ENCODE measurements at regions not wholly inside any gene's neighbourhood (a gene's known extent, or its start where the extent isn't known, plus 50 kb on each side); places are given as distances from the start of the nearest gene placed in this dataset.
A peak's percentile ranks its signal among the peaks of the same experiment; 100 is the strongest.

- peak in 1 of 2 experiments; percentile 78 for DNase-seq (ENCODE audit: low read depth in 1 of 2, low spot score in 2 of 2)
- H3K27me3 ChIP-seq (replicated peaks in 1 of 4; ENCODE audit: control insufficient read depth in 3 of 4, extremely low read depth in 1 of 4, insufficient read depth in 3 of 4, low read length in 3 of 4): peaks cover 0 to 4% (median 0%) of the 10 kb centered on the region in 4 experiments; a peak in 3 of 7 replicates
- POLR2A ChIA-PET (ENCODE audit: partially characterized antibody): interaction anchor here (1.0 kb wide), 1 partner anchor 994 kb away, joined by 3 read pairs; no protein-coding TSS in a partner anchor
- H4K5ac ChIP-seq (ENCODE audit: insufficient read length, low read depth, low read length): no peak overlapping the region
- no peaks in the 10 kb centered on the region for H4K20me1 ChIP-seq (replicated peaks in 1 of 2; ENCODE audit: control insufficient read depth in 1 of 2, insufficient read depth in 2 of 2, low read length in 2 of 2)
- no peak overlapping the region for H3K9ac ChIP-seq (replicated peaks in 1 of 4; ENCODE audit: extremely low read depth in 1 of 4, low read depth in 3 of 4, low read length in 3 of 4)
- H3K9me3 ChIP-seq (ENCODE audit: insufficient read depth in 2 of 2, low read depth in 1 of 2, low read length in 1 of 2): no peaks in the 10 kb centered on the region
- H3K36me3 ChIP-seq (ENCODE audit: control insufficient read depth in 2 of 4, insufficient read depth in 4 of 4, low read length in 3 of 4): no peaks in the 10 kb centered on the region
- 10 to 100% methylated on average over 1 to 4 of the region's 4 CpGs for WGBS, 2 experiments (ENCODE audit: extremely low coverage in 1 of 2, insufficient coverage in 1 of 2, insufficient read length in 1 of 2, insufficient replicate concordance in 2 of 2, low coverage in 1 of 2, low lambda C conversion rate in 2 of 2, missing lambda C conversion rate in 1 of 2)
- H3K18ac ChIP-seq (ENCODE audit: extremely low read depth, low read length): no peak overlapping the region
- H2BK120ac ChIP-seq (replicated peaks; ENCODE audit: low read depth, low read length): no peak overlapping the region
- no peak overlapping the region for H3K14ac ChIP-seq (ENCODE audit: insufficient read length)
- CTCF ChIA-PET (ENCODE audit: partially characterized antibody): interaction anchor here (0.9 to 13.1 kb wide), 11 partner anchors 11 to 707 kb away, joined by 3 to 187 read pairs (median 3); partner anchors contain the start of gene NSG2
- peak overlapping the region; percentile 45; the same call in 1 of the 2 replicates for H2BK12ac ChIP-seq (ENCODE audit: low read depth, low read length)
- no peak overlapping the region for H3K4ac ChIP-seq (replicated peaks; ENCODE audit: insufficient read length, low read depth, low read length)
- H3K56ac ChIP-seq (replicated peaks; ENCODE audit: insufficient read length, low read depth, low read length): no peak overlapping the region
- no peak overlapping the region for H4K91ac ChIP-seq (replicated peaks; ENCODE audit: insufficient read length, low read length)
- H2AK5ac ChIP-seq (ENCODE audit: low read depth, low read length): no peak overlapping the region
- H3K79me2 ChIP-seq (ENCODE audit: control insufficient read depth in 1 of 2, insufficient read depth in 2 of 2, low read length in 2 of 2): no peaks in the 10 kb centered on the region
- no peak overlapping the region for H2BK5ac ChIP-seq (ENCODE audit: low read depth, low read length)
- H3K4me3 ChIP-seq (ENCODE audit: extremely low read depth in 1 of 4, insufficient read depth in 2 of 4, low read depth in 3 of 4, low read length in 4 of 4): no peak overlapping the region
- no peak overlapping the region for H3K23ac ChIP-seq (ENCODE audit: insufficient read length)
- no peak overlapping the region for H4K8ac ChIP-seq (ENCODE audit: extremely low read depth, insufficient read depth, low read length)
- H3K79me1 ChIP-seq (ENCODE audit: low read depth, low read length): no peaks in the 10 kb centered on the region
- peaks cover 3 to 10% (median 6%) of the 10 kb centered on the region in 4 experiments for H3K4me1 ChIP-seq (replicated peaks in 1 of 4; ENCODE audit: control insufficient read depth in 3 of 4, insufficient read depth in 4 of 4, low read length in 3 of 4)
- no peak overlapping the region for H3K27ac ChIP-seq (ENCODE audit: low read depth, low read length)
- H2BK15ac ChIP-seq (ENCODE audit: low read length): no peak overlapping the region
- peak overlapping the region; percentile 99 for H2AFZ ChIP-seq (ENCODE audit: low read length)
- peak overlapping the region; percentile 34 to 56; a peak in 2 of 4 replicates for H3K4me2 ChIP-seq (ENCODE audit: insufficient read depth in 1 of 2, low read depth in 2 of 2, low read length in 2 of 2)
- no peaks in the 10 kb centered on the region for H3K23me2 ChIP-seq (ENCODE audit: low read depth, low read length)
- H2BK20ac ChIP-seq (ENCODE audit: low read length): no peak overlapping the region
- FAIRE-seq: peak; percentile 92
- TF ChIP-seq BCL11A (IDR thresholded peaks at IDR 0.05; ENCODE audit: low read depth in 2 of 2, low read length in 2 of 2) (no peak), CREB1 (IDR thresholded peaks at IDR 0.05) (peak; percentile 71), SIN3A (conservative IDR thresholded peaks at IDR 0.05 in 1 of 2, IDR thresholded peaks at IDR 0.05 in 1 of 2; ENCODE audit: low read depth in 1 of 2, low read length in 2 of 2) (0 out of 4 replicates have a peak, but pooled peaks of 1 of the 2 experiments have one; percentile 21), YY1 (IDR thresholded peaks at IDR 0.05; ENCODE audit: low read depth, low read length) (peak; percentile 69; the same call in 1 of the 2 replicates), GTF2F1 (IDR thresholded peaks at IDR 0.05; ENCODE audit: borderline replicate concordance, low read depth, low read length) (no peak), NRF1 (IDR thresholded peaks at IDR 0.05; ENCODE audit: low read depth, low read length) (no peak), SUZ12 (IDR thresholded peaks at IDR 0.05; ENCODE audit: low read length) (no peak), ATF3 (IDR thresholded peaks at IDR 0.05; ENCODE audit: insufficient read depth, low read depth, low read length) (peak; percentile 60; the same call in 1 of the 2 replicates), ASH2L (IDR thresholded peaks at IDR 0.05; ENCODE audit: low read length) (no peak), TCF12 (IDR thresholded peaks at IDR 0.05; ENCODE audit: low read depth, low read length) (no peak)
- TF ChIP-seq, protein P1, sequence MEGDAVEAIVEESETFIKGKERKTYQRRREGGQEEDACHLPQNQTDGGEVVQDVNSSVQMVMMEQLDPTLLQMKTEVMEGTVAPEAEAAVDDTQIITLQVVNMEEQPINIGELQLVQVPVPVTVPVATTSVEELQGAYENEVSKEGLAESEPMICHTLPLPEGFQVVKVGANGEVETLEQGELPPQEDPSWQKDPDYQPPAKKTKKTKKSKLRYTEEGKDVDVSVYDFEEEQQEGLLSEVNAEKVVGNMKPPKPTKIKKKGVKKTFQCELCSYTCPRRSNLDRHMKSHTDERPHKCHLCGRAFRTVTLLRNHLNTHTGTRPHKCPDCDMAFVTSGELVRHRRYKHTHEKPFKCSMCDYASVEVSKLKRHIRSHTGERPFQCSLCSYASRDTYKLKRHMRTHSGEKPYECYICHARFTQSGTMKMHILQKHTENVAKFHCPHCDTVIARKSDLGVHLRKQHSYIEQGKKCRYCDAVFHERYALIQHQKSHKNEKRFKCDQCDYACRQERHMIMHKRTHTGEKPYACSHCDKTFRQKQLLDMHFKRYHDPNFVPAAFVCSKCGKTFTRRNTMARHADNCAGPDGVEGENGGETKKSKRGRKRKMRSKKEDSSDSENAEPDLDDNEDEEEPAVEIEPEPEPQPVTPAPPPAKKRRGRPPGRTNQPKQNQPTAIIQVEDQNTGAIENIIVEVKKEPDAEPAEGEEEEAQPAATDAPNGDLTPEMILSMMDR (IDR thresholded peaks at IDR 0.05; ENCODE audit: control extremely low read depth in 1 of 3, insufficient read depth in 1 of 3, low read depth in 1 of 3, low read length in 3 of 3): no peak
These were observed 278.4 kb downstream of the NSG2 start for GRCh38 chr5:174323878-174324281.
